Activated CD4-positive, alpha-beta T cell treated with anti-CD3 and anti-CD28 coated beads, Interleukin-10, Interleukin-2, amounts not matched to agents 100 ng/mL and 50 ng/mL, durations not matched to agents 16 hours and 8 hours (primary cell): ENCODE measurements at regions not wholly inside any gene's neighbourhood (a gene's known extent, or its start where the extent isn't known, plus 50 kb on each side); places are given as distances from the start of the nearest gene placed in this dataset.

ENCODE experiments used
- DNase-seq: peaks from one replicate; pipeline ENCODE4 v3.0.0-alpha.2; 2020

GRCh38 chr7:67705850-67706249, 709.2 kb downstream of the TYW1 start:
- DNase-seq, result no peak

GRCh38 chr7:67711706-67712105, 715.1 kb downstream of the TYW1 start:
- DNase-seq, result no peak

- no peak for DNase-seq
Measured at GRCh38 chr7:67713451-67714056, 716.9 kb downstream of the TYW1 start.

GRCh38 chr7:67716729-67717128, 720.1 kb downstream of the TYW1 start:
- no peak for DNase-seq

GRCh38 chr7:67723591-67723990, 727.0 kb downstream of the TYW1 start:
- no peak for DNase-seq

GRCh38 chr7:67724435-67724834, 727.8 kb downstream of the TYW1 start:
- DNase-seq, result no peak

- no peak for DNase-seq
Measured at GRCh38 chr7:67724955-67725354, 728.3 kb downstream of the TYW1 start.

- no peak for DNase-seq
Measured at GRCh38 chr7:67725423-67725822, 728.8 kb downstream of the TYW1 start.

- no peak for DNase-seq
Measured at GRCh38 chr7:67729771-67730170, 733.1 kb downstream of the TYW1 start.

- no peak for DNase-seq
Measured at GRCh38 chr7:67731704-67732103, 735.1 kb downstream of the TYW1 start.

- DNase-seq, result no peak
Measured at GRCh38 chr7:67732898-67733297, 736.3 kb downstream of the TYW1 start.

- no peak for DNase-seq
Measured at GRCh38 chr7:67738145-67738544, 741.5 kb downstream of the TYW1 start.

- no peak for DNase-seq
Measured at GRCh38 chr7:67738958-67739357, 742.3 kb downstream of the TYW1 start.

GRCh38 chr7:67743501-67743900, 746.9 kb downstream of the TYW1 start:
- no peak for DNase-seq

- no peak for DNase-seq
Measured at GRCh38 chr7:67752227-67752626, 755.6 kb downstream of the TYW1 start.

GRCh38 chr7:67753891-67754290, 757.3 kb downstream of the TYW1 start:
- no peak for DNase-seq

GRCh38 chr7:67754651-67755050, 758.0 kb downstream of the TYW1 start:
- no peak for DNase-seq

GRCh38 chr7:67758551-67758950, 761.9 kb downstream of the TYW1 start:
- no peak for DNase-seq

- no peak for DNase-seq
Measured at GRCh38 chr7:67760971-67761370, 764.3 kb downstream of the TYW1 start.

GRCh38 chr7:67762516-67762915, 765.9 kb downstream of the TYW1 start:
- no peak for DNase-seq

GRCh38 chr7:67764289-67764688, 767.7 kb downstream of the TYW1 start:
- DNase-seq, result no peak

- no peak for DNase-seq
Measured at GRCh38 chr7:67765481-67766175, 769.0 kb downstream of the TYW1 start.

- DNase-seq, result no peak
Measured at GRCh38 chr7:67766906-67767410, 770.3 kb downstream of the TYW1 start.

GRCh38 chr7:67771846-67772605, 775.4 kb downstream of the TYW1 start:
- DNase-seq, result no peak
